ENCODE measurements at regions not wholly inside any gene's neighbourhood (a gene's known extent, or its start where the extent isn't known, plus 50 kb on each side); places are given as distances from the start of the nearest gene placed in this dataset.

DNA sequence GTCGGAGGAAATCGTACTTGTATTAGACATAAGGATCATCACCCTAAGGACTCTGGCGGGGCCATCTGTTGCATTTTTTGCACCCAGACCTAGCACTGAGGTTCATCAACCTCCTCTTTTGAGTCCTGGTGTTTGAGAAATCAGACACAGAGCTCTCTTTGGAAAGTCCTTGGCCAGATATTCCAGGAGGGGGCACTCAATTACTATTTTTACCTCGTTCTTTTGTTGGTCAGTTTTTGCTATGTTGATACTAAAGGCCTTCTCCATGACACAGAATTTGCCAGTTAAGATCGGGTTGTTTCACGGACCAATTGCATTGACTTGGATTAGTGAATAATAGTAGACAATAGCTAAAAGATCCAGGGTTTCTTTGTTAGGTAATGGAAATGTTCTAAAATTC lies 711.2 kb downstream of the KCNT2 start:
- TF ChIP-seq POLR2A (IDR thresholded peaks at IDR 0.05): no peak
- TF ChIP-seq, protein P1, sequence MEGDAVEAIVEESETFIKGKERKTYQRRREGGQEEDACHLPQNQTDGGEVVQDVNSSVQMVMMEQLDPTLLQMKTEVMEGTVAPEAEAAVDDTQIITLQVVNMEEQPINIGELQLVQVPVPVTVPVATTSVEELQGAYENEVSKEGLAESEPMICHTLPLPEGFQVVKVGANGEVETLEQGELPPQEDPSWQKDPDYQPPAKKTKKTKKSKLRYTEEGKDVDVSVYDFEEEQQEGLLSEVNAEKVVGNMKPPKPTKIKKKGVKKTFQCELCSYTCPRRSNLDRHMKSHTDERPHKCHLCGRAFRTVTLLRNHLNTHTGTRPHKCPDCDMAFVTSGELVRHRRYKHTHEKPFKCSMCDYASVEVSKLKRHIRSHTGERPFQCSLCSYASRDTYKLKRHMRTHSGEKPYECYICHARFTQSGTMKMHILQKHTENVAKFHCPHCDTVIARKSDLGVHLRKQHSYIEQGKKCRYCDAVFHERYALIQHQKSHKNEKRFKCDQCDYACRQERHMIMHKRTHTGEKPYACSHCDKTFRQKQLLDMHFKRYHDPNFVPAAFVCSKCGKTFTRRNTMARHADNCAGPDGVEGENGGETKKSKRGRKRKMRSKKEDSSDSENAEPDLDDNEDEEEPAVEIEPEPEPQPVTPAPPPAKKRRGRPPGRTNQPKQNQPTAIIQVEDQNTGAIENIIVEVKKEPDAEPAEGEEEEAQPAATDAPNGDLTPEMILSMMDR (IDR thresholded peaks at IDR 0.05): no peak
